ENCODE measurements at regions not wholly inside any gene's neighbourhood (a gene's known extent, or its start where the extent isn't known, plus 50 kb on each side); places are given as distances from the start of the nearest gene placed in this dataset.

GRCh38 chr12:67504026-67504425, 144.5 kb upstream of the DYRK2 start:
- DNase-seq = no peak

GRCh38 chr12:67506739-67507138, 141.8 kb upstream of the DYRK2 start:
- no peak for DNase-seq

- no peak for DNase-seq
Observed at GRCh38 chr12:67508830-67509229, 139.7 kb upstream of the DYRK2 start.

GRCh38 chr12:67509666-67510386, 138.7 kb upstream of the DYRK2 start:
- DNase-seq = no peak

GRCh38 chr12:67512061-67512460, 136.5 kb upstream of the DYRK2 start:
- no peak for DNase-seq

- no peak for DNase-seq
Observed at GRCh38 chr12:67514502-67514901, 134.0 kb upstream of the DYRK2 start.

- no peak for DNase-seq
Observed at GRCh38 chr12:67515679-67516340, 132.7 kb upstream of the DYRK2 start.

- DNase-seq = no peak
Observed at GRCh38 chr12:67517181-67517887, 131.2 kb upstream of the DYRK2 start.

- no peak for DNase-seq
Observed at GRCh38 chr12:67519484-67520433, 128.8 kb upstream of the DYRK2 start.

- no peak for DNase-seq
Observed at GRCh38 chr12:67520606-67521005, 127.9 kb upstream of the DYRK2 start.

GRCh38 chr12:67522222-67522621, 126.3 kb upstream of the DYRK2 start:
- DNase-seq = no peak

- no peak for DNase-seq
Observed at GRCh38 chr12:67523538-67523937, 125.0 kb upstream of the DYRK2 start.

GRCh38 chr12:67524861-67525616, 123.5 kb upstream of the DYRK2 start:
- no peak for DNase-seq

- no peak for DNase-seq
Observed at GRCh38 chr12:67525617-67525884, 123.0 kb upstream of the DYRK2 start.

GRCh38 chr12:67526129-67526528, 122.4 kb upstream of the DYRK2 start:
- DNase-seq = no peak

GRCh38 chr12:67531051-67531450, 117.5 kb upstream of the DYRK2 start:
- DNase-seq = no peak

- no peak for DNase-seq
Observed at GRCh38 chr12:67531501-67531900, 117.0 kb upstream of the DYRK2 start.

GRCh38 chr12:67533159-67533558, 115.4 kb upstream of the DYRK2 start:
- no peak for DNase-seq

GRCh38 chr12:67534046-67534445, 114.5 kb upstream of the DYRK2 start:
- no peak for DNase-seq

- peak; percentile 75 for DNase-seq
Observed at GRCh38 chr12:67534681-67535080, 113.9 kb upstream of the DYRK2 start.

- no peak for DNase-seq
Observed at GRCh38 chr12:67535176-67535575, 113.4 kb upstream of the DYRK2 start.

GRCh38 chr12:67535971-67536370, 112.6 kb upstream of the DYRK2 start:
- no peak for DNase-seq
